ENCODE measurements at regions not wholly inside any gene's neighbourhood (a gene's known extent, or its start where the extent isn't known, plus 50 kb on each side); places are given as distances from the start of the nearest gene placed in this dataset.

DNA sequence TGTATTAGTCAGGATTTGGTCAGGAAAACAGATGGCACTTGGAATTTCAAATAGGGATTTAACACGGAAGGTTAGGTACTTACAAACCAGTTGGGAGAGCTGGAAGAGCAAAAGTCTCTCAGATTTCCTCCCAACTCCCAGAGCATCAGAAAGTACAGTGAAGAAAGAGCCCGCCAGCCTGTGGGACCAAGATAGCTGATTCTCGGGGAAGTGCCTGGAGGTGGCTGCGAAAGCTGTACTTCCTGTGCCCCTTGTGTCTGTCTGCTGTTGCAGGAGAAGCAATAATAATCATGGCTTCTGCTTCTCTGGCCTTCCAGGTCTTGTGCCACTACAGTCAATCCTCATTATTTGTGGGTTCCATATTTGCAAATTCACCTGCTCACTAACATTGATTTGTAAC is 221.0 kb upstream of the BCOR start:
- Histone ChIP-seq H3K27me3 (peaks cover 0 to 14% (median 0%) of the 10 kb centered on the region in 7 donors), H3K4me1 (no peaks in the 10 kb centered on the region), H3K9me3 (peaks cover 0 to 55% (median 0%) of the 10 kb centered on the region in 11 donors), H3K4me3 (no peak overlapping the region), H3K27ac (no peak overlapping the region), H3K36me3 (no peaks in the 10 kb centered on the region)
- ATAC-seq, result no peak
- intact Hi-C loops (cut with DNase I), result no loop called here
- 38 to 54% methylated on average over 4 of the region's 4 CpGs for WGBS, 2 donors
- DNase-seq, result no peak
- TF ChIP-seq, protein P1, sequence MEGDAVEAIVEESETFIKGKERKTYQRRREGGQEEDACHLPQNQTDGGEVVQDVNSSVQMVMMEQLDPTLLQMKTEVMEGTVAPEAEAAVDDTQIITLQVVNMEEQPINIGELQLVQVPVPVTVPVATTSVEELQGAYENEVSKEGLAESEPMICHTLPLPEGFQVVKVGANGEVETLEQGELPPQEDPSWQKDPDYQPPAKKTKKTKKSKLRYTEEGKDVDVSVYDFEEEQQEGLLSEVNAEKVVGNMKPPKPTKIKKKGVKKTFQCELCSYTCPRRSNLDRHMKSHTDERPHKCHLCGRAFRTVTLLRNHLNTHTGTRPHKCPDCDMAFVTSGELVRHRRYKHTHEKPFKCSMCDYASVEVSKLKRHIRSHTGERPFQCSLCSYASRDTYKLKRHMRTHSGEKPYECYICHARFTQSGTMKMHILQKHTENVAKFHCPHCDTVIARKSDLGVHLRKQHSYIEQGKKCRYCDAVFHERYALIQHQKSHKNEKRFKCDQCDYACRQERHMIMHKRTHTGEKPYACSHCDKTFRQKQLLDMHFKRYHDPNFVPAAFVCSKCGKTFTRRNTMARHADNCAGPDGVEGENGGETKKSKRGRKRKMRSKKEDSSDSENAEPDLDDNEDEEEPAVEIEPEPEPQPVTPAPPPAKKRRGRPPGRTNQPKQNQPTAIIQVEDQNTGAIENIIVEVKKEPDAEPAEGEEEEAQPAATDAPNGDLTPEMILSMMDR (IDR thresholded peaks at IDR 0.05), result no peak

- DNase-seq (no peak), ATAC-seq (no peak)
- peaks cover 0 to 14% (median 0%) of the 10 kb centered on the region in 7 donors for H3K27me3 ChIP-seq
- TF ChIP-seq, protein P1 (IDR thresholded peaks at IDR 0.05), result no peak
- intact Hi-C loops (cut with DNase I), result no loop called here
- no peak overlapping the region for H3K4me3 ChIP-seq
- H3K27ac ChIP-seq, result no peak overlapping the region
- WGBS, 2 donors, result 85 to 88% methylated on average over 6 of the region's 6 CpGs
- peaks cover 0 to 55% (median 0%) of the 10 kb centered on the region in 11 donors for H3K9me3 ChIP-seq
- no peaks in the 10 kb centered on the region for H3K36me3 ChIP-seq
- no peaks in the 10 kb centered on the region for H3K4me1 ChIP-seq
Measured at GRCh38 chrX:40318076-40318475, 220.3 kb upstream of the BCOR start.

DNA sequence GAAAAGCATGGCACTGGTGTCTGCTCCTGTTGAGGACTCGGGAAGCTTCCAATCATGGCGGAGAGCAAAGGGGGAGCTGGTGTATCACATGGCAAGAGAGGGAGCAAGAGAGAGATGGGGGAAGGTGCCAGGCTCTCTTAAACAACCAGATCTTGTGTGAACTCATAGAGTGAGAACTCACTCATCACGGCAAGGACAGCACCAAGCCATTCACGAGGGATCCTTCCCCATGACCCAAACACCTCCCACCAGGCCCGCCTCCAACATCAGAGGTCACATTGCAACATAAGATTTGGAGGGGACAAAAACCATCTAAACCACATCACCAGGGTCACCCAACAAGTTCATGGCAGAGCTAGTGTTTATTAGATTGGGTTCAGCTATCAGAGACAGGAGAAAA is 218.7 kb upstream of the BCOR start:
- H3K9me3 ChIP-seq, result peaks cover 0 to 55% (median 0%) of the 10 kb centered on the region in 11 donors
- DNase-seq, result no peak
- H3K4me1 ChIP-seq, result no peaks in the 10 kb centered on the region
- ATAC-seq, result no peak
- H3K27ac ChIP-seq, result no peak overlapping the region
- peaks cover 0 to 14% (median 0%) of the 10 kb centered on the region in 7 donors for H3K27me3 ChIP-seq
- WGBS, 2 donors, result 95 to 98% methylated on average over 5 of the region's 5 CpGs
- TF ChIP-seq, protein P1 (IDR thresholded peaks at IDR 0.05), result no peak
- intact Hi-C loops (cut with DNase I), result no loop called here
- no peak overlapping the region for H3K4me3 ChIP-seq
- no peaks in the 10 kb centered on the region for H3K36me3 ChIP-seq

GRCh38 chrX:40314070-40314469 is 216.3 kb upstream of the BCOR start:
- WGBS, 2 donors, result 82 to 88% methylated on average over 4 of the region's 4 CpGs
- ATAC-seq, result no peak

More at GRCh38 chrX:40314070-40314469, 216.3 kb upstream of the BCOR start:
- H3K4me3 ChIP-seq, result no peak overlapping the region
- peaks cover 0 to 33% (median 0%) of the 10 kb centered on the region in 11 donors for H3K9me3 ChIP-seq
- H3K27ac ChIP-seq, result no peak overlapping the region
- peaks cover 0 to 20% (median 0%) of the 10 kb centered on the region in 7 donors for H3K27me3 ChIP-seq
- H3K4me1 ChIP-seq, result no peaks in the 10 kb centered on the region
- intact Hi-C loops (cut with DNase I), result no loop called here
- no peak for DNase-seq
- H3K36me3 ChIP-seq, result no peaks in the 10 kb centered on the region
- TF ChIP-seq, protein P1 (IDR thresholded peaks at IDR 0.05), result peak in 1 of 9 donors; percentile 11
